Activated CD4-positive, alpha-beta memory T cell treated with anti-CD3 and anti-CD28 coated beads for 36 hours (primary cell): ENCODE measurements at regions not wholly inside any gene's neighbourhood (a gene's known extent, or its start where the extent isn't known, plus 50 kb on each side); places are given as distances from the start of the nearest gene placed in this dataset.

ENCODE experiments used
- CTCF ChIA-PET: fragments of 350-600 bp; sonication (Branson Sonifier 250); formaldehyde crosslinking; loops from one replicate; lab custom pipeline; 2021; ENCODE audit warnings: antibody characterized with exemption, inconsistent platforms; lab: Charles Lee
- POLR2A ChIA-PET: fragments of 350-600 bp; sonication (Branson Sonifier 250); formaldehyde crosslinking; loops from one replicate; lab custom pipeline; 2021; ENCODE audit warnings: antibody characterized with exemption; lab: Charles Lee
- DNase-seq: peaks from one replicate; pipeline ENCODE4 v3.0.0-alpha.2; 2020
- H3K27ac Mint-ChIP-seq: one replicate; pipeline ENCODE4 v1.8.0; 2021; ENCODE audit warnings: mixed read lengths
- H3K27me3 Mint-ChIP-seq: one replicate; pipeline ENCODE4 v1.8.0; 2021; ENCODE audit warnings: mixed read lengths
- H3K36me3 Mint-ChIP-seq: one replicate; pipeline ENCODE4 v1.8.0; 2021; ENCODE audit warnings: mixed read lengths
- H3K4me1 Mint-ChIP-seq: one replicate; pipeline ENCODE4 v1.8.0; 2021; ENCODE audit warnings: low read depth, mixed read lengths
- H3K4me3 Mint-ChIP-seq: one replicate; pipeline ENCODE4 v1.8.0; 2021; ENCODE audit warnings: mild to moderate bottlenecking, mixed read lengths
- H3K9me3 Mint-ChIP-seq: one replicate; pipeline ENCODE4 v1.8.0; 2021; ENCODE audit warnings: mixed read lengths
- intact Hi-C: fragments of 100-400 bp; cut with micrococcal nuclease; formaldehyde crosslinking; loops from one replicate; pipeline ENCODE4 v1.15.1; 2023

- POLR2A ChIA-PET = interaction anchor here (0.9 kb wide), 1 partner anchor 12 kb away, joined by 3 read pairs; no protein-coding TSS in a partner anchor
- CTCF ChIA-PET = no interaction called here
- intact Hi-C loops = no loop called here
- H3K4me3 Mint-ChIP-seq = no peak overlapping the region
- no peak for DNase-seq
- H3K4me1 Mint-ChIP-seq = no peaks in the 10 kb centered on the region
- H3K9me3 Mint-ChIP-seq = peaks cover 10% of the 10 kb centered on the region
- H3K36me3 Mint-ChIP-seq = no peaks in the 10 kb centered on the region
- H3K27ac Mint-ChIP-seq = no peak overlapping the region
- H3K27me3 Mint-ChIP-seq = no peaks in the 10 kb centered on the region
Observed at GRCh38 chr12:46535376-46535775, 162.8 kb upstream of the SLC38A2 start.

- Mint-ChIP-seq H3K27me3 (no peaks in the 10 kb centered on the region), H3K9me3 (peaks cover 10% of the 10 kb centered on the region), H3K4me1 (no peaks in the 10 kb centered on the region), H3K4me3 (no peak overlapping the region), H3K27ac (no peak overlapping the region), H3K36me3 (no peaks in the 10 kb centered on the region)
- DNase-seq = no peak
- CTCF ChIA-PET = no interaction called here
- POLR2A ChIA-PET = interaction anchor here (0.9 kb wide), 1 partner anchor 11 kb away, joined by 3 read pairs; no protein-coding TSS in a partner anchor
- intact Hi-C loops = no loop called here
Observed at GRCh38 chr12:46534327-46534840, 161.8 kb upstream of the SLC38A2 start.

GRCh38 chr12:46533723-46534122 lies 161.2 kb upstream of the SLC38A2 start:
- Mint-ChIP-seq H3K4me1 (no peaks in the 10 kb centered on the region), H3K27me3 (no peaks in the 10 kb centered on the region), H3K27ac (no peak overlapping the region), H3K36me3 (no peaks in the 10 kb centered on the region), H3K9me3 (peaks cover 10% of the 10 kb centered on the region), H3K4me3 (no peak overlapping the region)
- ChIA-PET CTCF (no interaction called here), POLR2A (no interaction called here)
- DNase-seq = no peak
- intact Hi-C loops = no loop called here

GRCh38 chr12:46531804-46532203 lies 159.2 kb upstream of the SLC38A2 start:
- Mint-ChIP-seq H3K4me3 (no peak overlapping the region), H3K27ac (no peak overlapping the region), H3K9me3 (peaks cover 10% of the 10 kb centered on the region), H3K27me3 (no peaks in the 10 kb centered on the region), H3K36me3 (no peaks in the 10 kb centered on the region), H3K4me1 (no peaks in the 10 kb centered on the region)
- no peak for DNase-seq
- intact Hi-C loops = no loop called here
- POLR2A ChIA-PET = no interaction called here
- CTCF ChIA-PET = no interaction called here

- CTCF ChIA-PET = no interaction called here
- H3K4me3 Mint-ChIP-seq = no peak overlapping the region
- DNase-seq = no peak
- H3K9me3 Mint-ChIP-seq = peaks cover 10% of the 10 kb centered on the region
- intact Hi-C loops = no loop called here
- H3K36me3 Mint-ChIP-seq = no peaks in the 10 kb centered on the region
- H3K27me3 Mint-ChIP-seq = no peaks in the 10 kb centered on the region
- H3K4me1 Mint-ChIP-seq = no peaks in the 10 kb centered on the region
- POLR2A ChIA-PET = no interaction called here
- no peak overlapping the region for H3K27ac Mint-ChIP-seq
Observed at GRCh38 chr12:46531059-46531785, 158.6 kb upstream of the SLC38A2 start.

- no peak overlapping the region for H3K4me3 Mint-ChIP-seq
- intact Hi-C loops = no loop called here
- no peak overlapping the region for H3K27ac Mint-ChIP-seq
- no peak for DNase-seq
- H3K36me3 Mint-ChIP-seq = no peaks in the 10 kb centered on the region
- ChIA-PET POLR2A (no interaction called here), CTCF (interaction anchor here (0.6 kb wide), 1 partner anchor 287 kb away, joined by 3 read pairs; no protein-coding TSS in a partner anchor)
- no peaks in the 10 kb centered on the region for H3K27me3 Mint-ChIP-seq
- H3K4me1 Mint-ChIP-seq = no peaks in the 10 kb centered on the region
- H3K9me3 Mint-ChIP-seq = peaks cover 10% of the 10 kb centered on the region
Observed at GRCh38 chr12:46530373-46531056, 157.9 kb upstream of the SLC38A2 start.

GRCh38 chr12:46526233-46526632 lies 153.7 kb upstream of the SLC38A2 start:
- peaks cover 3% of the 10 kb centered on the region for H3K9me3 Mint-ChIP-seq
- H3K4me1 Mint-ChIP-seq = peaks cover 25% of the 10 kb centered on the region
- H3K4me3 Mint-ChIP-seq = no peak overlapping the region
- intact Hi-C loops = loop anchor here (10.0 kb wide), 1 partner anchor 311 kb away; no protein-coding TSS in a partner anchor
- H3K36me3 Mint-ChIP-seq = no peaks in the 10 kb centered on the region
- no peak overlapping the region for H3K27ac Mint-ChIP-seq
- H3K27me3 Mint-ChIP-seq = no peaks in the 10 kb centered on the region
- ChIA-PET CTCF (no interaction called here), POLR2A (interaction anchor here (1.1 kb wide), 1 partner anchor 138 kb away, joined by 3 read pairs; no protein-coding TSS in a partner anchor)
- no peak for DNase-seq

GRCh38 chr12:46524778-46525177 lies 152.2 kb upstream of the SLC38A2 start:
- no peak for DNase-seq
- no peak overlapping the region for H3K4me3 Mint-ChIP-seq
- POLR2A ChIA-PET = interaction anchor here (1.3 to 2.5 kb wide), 6 partner anchors 20 to 270 kb away, joined by 3 to 32 read pairs (median 4); partner anchors contain the start of gene SLC38A2
- CTCF ChIA-PET = interaction anchor here (0.7 to 1.6 kb wide), 4 partner anchors 22 to 495 kb away, joined by 3 to 6 read pairs (median 4); no protein-coding TSS in a partner anchor
- intact Hi-C loops = loop anchor here (1.0 to 10.0 kb wide), 5 partner anchors 25 to 310 kb away; no protein-coding TSS in a partner anchor
- no peaks in the 10 kb centered on the region for H3K9me3 Mint-ChIP-seq
- H3K4me1 Mint-ChIP-seq = peaks cover 25% of the 10 kb centered on the region
- no peaks in the 10 kb centered on the region for H3K36me3 Mint-ChIP-seq
- peak overlapping the region; percentile 90 for H3K27ac Mint-ChIP-seq
- H3K27me3 Mint-ChIP-seq = no peaks in the 10 kb centered on the region

GRCh38 chr12:46523863-46524770 lies 151.5 kb upstream of the SLC38A2 start:
- Mint-ChIP-seq H3K4me3 (peak overlapping the region; percentile 65), H3K27me3 (no peaks in the 10 kb centered on the region), H3K36me3 (no peaks in the 10 kb centered on the region), H3K9me3 (no peaks in the 10 kb centered on the region), H3K27ac (peak overlapping the region; percentile 90), H3K4me1 (peaks cover 30% of the 10 kb centered on the region)
- ChIA-PET POLR2A (interaction anchor here (0.6 to 2.5 kb wide), 12 partner anchors 11 to 271 kb away, joined by 3 to 32 read pairs (median 4); partner anchors contain the start of gene SLC38A2), CTCF (interaction anchor here (0.8 to 1.6 kb wide), 5 partner anchors 21 to 399 kb away, joined by 3 to 6 read pairs (median 4); no protein-coding TSS in a partner anchor)
- intact Hi-C loops = loop anchor here (1.0 to 10.0 kb wide), 5 partner anchors 25 to 309 kb away; no protein-coding TSS in a partner anchor
- peak; percentile 74 for DNase-seq

GRCh38 chr12:46523446-46523845 lies 150.9 kb upstream of the SLC38A2 start:
- intact Hi-C loops = loop anchor here (10.0 kb wide), 1 partner anchor 309 kb away; no protein-coding TSS in a partner anchor
- ChIA-PET POLR2A (interaction anchor here (1.0 to 2.5 kb wide), 11 partner anchors 12 to 271 kb away, joined by 3 to 32 read pairs (median 4); partner anchors contain the start of gene SLC38A2), CTCF (interaction anchor here (0.8 to 1.4 kb wide), 3 partner anchors 21 to 253 kb away, joined by 4 to 6 read pairs (median 4); no protein-coding TSS in a partner anchor)
- H3K4me1 Mint-ChIP-seq = peaks cover 37% of the 10 kb centered on the region
- peak overlapping the region; percentile 65 for H3K4me3 Mint-ChIP-seq
- DNase-seq = no peak
- H3K9me3 Mint-ChIP-seq = no peaks in the 10 kb centered on the region
- H3K36me3 Mint-ChIP-seq = no peaks in the 10 kb centered on the region
- H3K27ac Mint-ChIP-seq = peak overlapping the region; percentile 90
- H3K27me3 Mint-ChIP-seq = no peaks in the 10 kb centered on the region

GRCh38 chr12:46522071-46522470 lies 149.5 kb upstream of the SLC38A2 start:
- ChIA-PET POLR2A (no interaction called here), CTCF (interaction anchor here (1.1 kb wide), 1 partner anchor 397 kb away, joined by 4 read pairs; no protein-coding TSS in a partner anchor)
- intact Hi-C loops = loop anchor here (10.0 kb wide), 1 partner anchor 307 kb away; no protein-coding TSS in a partner anchor
- Mint-ChIP-seq H3K4me3 (no peak overlapping the region), H3K9me3 (no peaks in the 10 kb centered on the region), H3K27me3 (no peaks in the 10 kb centered on the region), H3K36me3 (no peaks in the 10 kb centered on the region), H3K27ac (no peak overlapping the region), H3K4me1 (peaks cover 46% of the 10 kb centered on the region)
- no peak for DNase-seq
